NCI-H524 (cell line): ENCODE measurements at regions not wholly inside any gene's neighbourhood (a gene's known extent, or its start where the extent isn't known, plus 50 kb on each side); places are given as distances from the start of the nearest gene placed in this dataset.
A peak's percentile ranks its signal among the peaks of the same experiment; 100 is the strongest.
"Not testable (repeated sequence)": the region's sequence is repeated elsewhere in the genome, so short reads cannot be mapped to it uniquely, and the experiment has no call there.

Experiments used
- DNase-seq, 2 experiments: peaks; one replicate each; lab custom pipeline; 2025; lab: John Stamatoyannopoulos, UW

DNA sequence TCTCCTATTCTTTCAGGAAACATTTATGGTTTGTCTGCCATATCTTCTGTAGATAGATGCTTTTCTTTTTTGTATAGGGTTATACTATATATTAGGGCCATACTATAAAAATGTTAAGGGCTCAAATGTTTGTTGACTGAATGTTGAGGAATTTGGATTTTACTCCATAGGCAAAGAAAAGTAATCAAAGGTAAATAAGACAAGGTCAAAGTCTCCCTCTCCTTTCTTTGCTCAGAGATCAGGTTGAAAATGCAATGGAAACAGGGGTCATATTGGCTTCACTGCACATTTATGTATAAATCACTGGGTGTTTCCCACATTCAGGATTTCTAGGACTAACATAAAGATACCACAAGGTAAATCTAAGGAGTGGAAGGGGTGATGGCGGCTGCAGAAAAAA is 291.4 kb upstream of the FZD8 start:
- no peak for DNase-seq

GRCh38 chr10:35929962-35930361 is 287.9 kb upstream of the FZD8 start:
- not testable (repeated sequence) for DNase-seq

DNA sequence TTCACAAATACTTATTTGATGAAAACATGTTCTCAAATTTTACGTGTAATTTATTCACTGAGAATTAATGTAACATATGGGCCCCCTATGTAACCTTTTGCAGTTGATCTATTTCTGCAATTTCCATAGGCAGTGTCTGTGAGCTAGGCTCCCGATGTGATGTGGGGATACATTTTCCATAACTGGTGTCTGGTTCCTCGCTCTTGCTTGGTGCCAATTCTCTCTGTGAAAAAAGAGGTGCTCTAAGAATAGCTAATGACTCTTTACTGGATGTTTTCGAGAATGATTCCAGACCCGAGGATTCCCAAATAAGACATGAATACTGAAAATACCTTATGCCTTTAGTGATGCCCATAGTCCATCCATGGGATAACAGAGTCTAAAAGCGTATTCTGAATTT is 286.7 kb upstream of the FZD8 start:
- no peak for DNase-seq

- DNase-seq, result no peak
Observed at GRCh38 chr10:35927990-35928488, 285.9 kb upstream of the FZD8 start.

GRCh38 chr10:35927341-35927740 is 285.2 kb upstream of the FZD8 start:
- DNase-seq, result no peak

GRCh38 chr10:35926846-35927245 is 284.8 kb upstream of the FZD8 start:
- no peak for DNase-seq

DNA sequence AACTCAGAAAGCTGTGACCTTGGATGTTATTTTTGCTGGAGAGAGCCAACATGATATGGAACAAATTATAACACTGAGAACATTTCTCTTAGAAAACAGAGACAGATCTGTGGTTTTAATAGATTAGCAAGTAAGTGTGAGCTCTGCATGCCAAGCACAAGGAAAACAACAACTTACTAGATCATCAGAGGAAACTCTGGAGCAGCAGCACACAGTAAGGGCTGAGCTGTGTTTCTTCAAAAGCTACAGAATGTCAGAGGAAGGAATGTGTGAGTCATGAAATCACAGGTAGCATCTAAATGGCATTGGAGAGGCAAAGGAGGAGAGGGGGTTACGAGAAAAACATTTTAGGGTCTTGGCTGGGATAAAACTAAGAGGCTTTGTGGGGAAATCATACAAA is 283.4 kb upstream of the FZD8 start:
- DNase-seq, result no peak

DNA sequence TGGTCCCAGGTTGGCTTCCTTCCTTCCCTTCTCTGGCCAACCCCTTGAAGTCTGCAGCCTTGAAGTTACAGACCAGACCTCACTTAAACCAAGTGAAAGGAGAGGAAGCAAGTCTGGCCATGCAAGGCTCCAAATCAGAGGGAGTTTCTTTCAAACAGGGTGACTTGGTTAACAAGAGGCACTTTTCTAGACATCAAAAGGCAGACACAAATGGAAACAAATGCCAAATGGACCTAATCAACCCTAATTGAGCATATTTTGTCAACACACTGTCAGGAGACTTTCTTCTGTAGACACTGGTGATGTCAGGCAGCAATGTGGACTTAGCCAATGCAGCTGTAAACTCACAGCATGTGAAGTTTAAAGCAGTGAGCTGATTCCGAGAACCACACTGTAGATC is 282.7 kb upstream of the FZD8 start:
- no peak for DNase-seq

DNA sequence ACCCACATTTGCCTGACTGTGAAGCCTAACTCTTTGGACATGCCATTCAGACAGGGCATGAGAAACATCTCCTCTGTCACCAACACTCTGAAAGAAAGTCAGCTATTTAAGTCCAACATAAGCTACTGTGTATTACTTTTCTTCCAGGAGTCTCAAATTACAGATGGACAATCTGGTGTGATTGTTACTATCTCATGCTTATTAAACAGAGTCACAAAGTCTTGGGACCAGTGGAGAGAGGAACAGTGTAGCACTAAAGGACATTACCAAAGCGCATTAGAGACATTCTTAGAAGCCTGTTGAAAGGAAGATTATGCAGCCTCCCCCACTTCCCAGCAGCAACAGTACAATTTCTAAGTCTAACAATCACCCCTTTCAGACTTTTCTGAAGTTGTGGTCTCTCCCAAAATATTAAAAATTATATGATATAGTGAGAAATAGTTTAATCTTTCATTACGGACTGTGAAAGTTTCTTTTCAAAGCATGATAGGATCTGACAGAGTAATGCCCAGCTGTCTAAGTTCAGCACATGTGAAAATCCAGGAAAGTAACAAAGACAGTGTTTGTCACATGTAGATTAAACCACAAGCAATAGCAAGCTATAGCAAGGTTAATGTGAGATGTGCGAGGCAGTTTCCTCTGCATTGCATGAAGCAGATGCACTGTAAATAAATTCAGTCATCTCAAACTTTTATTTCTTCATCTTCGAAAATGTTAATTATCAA is 280.9 kb upstream of the FZD8 start:
- DNase-seq, result peak; percentile 12 to 68

- peak in 1 of 2 experiments; percentile 54 for DNase-seq
Observed at GRCh38 chr10:35921866-35922350, 279.8 kb upstream of the FZD8 start.

DNA sequence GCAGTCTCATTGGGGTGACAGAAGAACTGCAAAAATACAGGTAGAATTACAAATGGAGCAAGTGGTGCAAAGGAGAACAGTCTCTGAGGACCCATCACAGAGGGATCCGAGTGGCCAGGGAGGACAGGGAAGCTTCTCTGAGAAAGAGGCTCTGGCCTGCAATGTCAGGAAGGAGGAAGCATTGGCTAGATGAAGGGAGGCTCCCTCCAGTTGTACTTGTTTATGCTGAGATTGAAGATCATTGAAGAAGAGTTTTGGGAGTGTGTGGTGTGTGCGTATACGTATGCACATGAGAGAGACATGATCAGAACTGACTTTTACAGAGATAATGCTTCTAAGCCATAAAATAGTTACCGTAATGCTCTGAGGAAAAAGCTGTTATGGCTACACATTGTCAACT is 274.7 kb upstream of the FZD8 start:
- DNase-seq, result no peak

GRCh38 chr10:35913628-35914027 is 271.5 kb upstream of the FZD8 start:
- no peak for DNase-seq

DNA sequence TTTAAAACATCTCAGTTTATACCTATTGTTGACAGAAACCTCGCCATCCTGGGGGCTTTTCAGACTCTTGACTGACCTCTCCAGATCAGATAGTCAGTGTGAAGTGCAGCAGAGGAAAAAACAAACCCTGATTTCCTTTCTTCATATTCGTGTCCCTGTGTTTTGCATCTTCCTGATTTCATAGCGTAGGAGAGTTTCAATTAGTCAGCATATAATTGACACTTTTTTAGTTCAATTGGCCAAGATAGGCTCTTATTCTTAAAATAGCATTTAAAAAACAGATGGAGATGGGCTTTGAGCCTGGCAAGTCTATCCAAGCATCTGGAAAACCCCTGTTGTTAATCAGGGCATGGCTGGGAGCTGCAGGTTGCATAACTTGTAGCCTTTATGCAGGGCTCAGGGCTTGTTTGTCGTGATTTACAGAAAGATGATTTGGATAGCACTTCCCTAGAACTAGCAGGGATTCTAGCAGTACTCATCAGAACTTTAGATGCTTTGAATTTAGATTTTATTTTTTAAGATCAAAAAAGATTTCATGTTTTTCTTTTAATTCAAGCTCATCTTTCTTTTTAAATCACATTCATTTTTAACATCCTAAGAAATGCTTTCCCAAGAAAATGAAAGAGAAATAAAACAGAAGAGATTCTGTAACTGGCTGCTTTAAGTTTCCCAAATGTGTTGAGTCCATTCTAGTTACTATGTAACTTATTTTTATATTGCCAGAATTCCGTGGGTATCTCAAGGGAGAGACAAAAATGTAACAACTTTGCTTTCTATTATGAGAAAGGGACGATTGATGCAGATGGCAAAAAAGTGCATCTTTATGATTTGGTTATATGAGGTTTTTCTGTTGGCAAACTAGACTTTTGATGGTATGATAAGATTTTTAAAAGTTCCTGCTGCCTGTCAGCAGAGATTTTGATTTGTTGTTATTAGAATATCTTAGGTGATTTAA is 270.8 kb upstream of the FZD8 start:
- DNase-seq, result peak in 1 of 2 experiments; percentile 46

- DNase-seq, result no peak
Observed at GRCh38 chr10:35911954-35912353, 269.9 kb upstream of the FZD8 start.

DNA sequence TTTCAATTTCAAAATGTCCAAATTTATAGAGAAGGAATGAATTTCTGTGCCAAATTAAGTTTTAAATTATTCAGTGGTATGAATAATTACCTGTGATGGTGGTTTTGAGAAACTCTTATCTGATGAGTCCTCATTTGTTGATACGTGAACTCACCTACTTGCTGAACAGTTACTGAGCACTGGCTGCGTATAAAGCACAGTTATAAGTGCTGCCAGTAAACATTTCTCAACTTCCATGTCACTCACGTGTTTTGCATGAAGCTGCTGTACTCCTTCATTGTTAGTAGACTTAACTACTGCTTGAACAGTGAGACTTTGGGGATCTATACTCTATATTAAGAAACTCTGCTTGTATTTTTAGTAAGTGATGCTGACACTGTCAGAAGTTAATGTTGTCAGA is 269.1 kb upstream of the FZD8 start:
- DNase-seq, result no peak

GRCh38 chr10:35910234-35910633 is 268.1 kb upstream of the FZD8 start:
- no peak for DNase-seq

GRCh38 chr10:35909121-35909720 is 267.1 kb upstream of the FZD8 start:
- DNase-seq, result no peak

DNA sequence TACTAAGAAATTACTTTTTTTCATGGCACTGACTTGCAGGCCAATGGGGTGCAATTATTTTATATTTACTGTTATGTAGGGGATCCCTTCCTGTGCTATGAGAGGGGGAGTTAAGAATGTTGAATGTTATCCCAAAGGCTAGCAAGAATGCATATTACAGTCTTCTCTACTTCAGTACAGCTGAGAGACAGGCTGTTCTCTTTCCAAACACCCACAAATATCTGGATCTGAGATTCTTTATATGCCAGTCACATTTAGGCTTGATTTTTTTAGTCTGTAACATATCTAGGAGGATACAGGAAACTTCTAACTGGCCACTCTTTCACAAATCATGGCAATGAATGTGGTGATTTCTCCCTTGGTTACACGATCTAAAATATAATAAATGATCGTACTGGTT is 266.4 kb upstream of the FZD8 start:
- DNase-seq, result no peak

- DNase-seq, result no peak
Observed at GRCh38 chr10:35907548-35907947, 265.5 kb upstream of the FZD8 start.

DNA sequence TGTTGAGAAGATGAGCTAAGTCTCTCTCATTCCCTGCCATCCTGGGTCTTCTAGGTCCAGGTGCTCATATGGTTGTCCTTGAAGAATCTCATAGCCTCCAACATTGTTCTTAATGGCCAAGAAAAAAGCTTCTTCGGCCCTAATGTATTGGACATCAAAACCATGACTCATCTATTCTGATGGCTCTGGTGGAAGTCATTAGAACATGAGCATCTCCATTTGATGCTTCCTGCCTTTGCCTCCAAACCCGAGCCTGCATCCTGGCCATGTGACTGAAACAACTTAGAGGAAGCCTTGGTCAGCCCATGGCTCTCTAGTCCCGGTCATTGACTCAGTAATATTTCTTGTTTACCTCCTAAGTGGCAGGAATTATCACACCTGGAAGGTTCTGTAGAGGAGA is 264.1 kb upstream of the FZD8 start:
- no peak for DNase-seq

- no peak for DNase-seq
Observed at GRCh38 chr10:35903021-35903420, 260.9 kb upstream of the FZD8 start.

- no peak for DNase-seq
Observed at GRCh38 chr10:35898716-35899440, 256.8 kb upstream of the FZD8 start.
